ENCODE measurements at regions not wholly inside any gene's neighbourhood (a gene's known extent, or its start where the extent isn't known, plus 50 kb on each side); places are given as distances from the start of the nearest gene placed in this dataset.

DNA sequence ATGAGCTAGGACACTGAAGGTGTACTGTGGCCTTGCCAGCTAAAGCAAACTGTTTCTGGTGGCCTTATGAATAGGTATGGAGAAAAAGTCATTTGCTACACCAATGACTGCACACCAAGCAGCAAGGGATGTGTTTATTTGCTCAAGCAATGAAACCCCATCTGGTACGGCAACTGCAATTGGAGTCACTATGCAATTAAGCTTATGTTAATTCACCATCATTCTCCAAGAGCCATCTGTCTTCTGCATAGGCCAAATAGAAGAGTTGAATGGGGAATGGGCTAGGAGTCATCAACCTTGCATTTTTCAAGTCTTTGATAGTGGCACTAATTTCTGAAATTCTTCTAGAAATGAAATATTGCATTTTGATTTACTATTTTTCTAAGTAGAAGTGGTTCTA lies 372.0 kb downstream of the KCNJ3 start:
- TF ChIP-seq, protein P1, sequence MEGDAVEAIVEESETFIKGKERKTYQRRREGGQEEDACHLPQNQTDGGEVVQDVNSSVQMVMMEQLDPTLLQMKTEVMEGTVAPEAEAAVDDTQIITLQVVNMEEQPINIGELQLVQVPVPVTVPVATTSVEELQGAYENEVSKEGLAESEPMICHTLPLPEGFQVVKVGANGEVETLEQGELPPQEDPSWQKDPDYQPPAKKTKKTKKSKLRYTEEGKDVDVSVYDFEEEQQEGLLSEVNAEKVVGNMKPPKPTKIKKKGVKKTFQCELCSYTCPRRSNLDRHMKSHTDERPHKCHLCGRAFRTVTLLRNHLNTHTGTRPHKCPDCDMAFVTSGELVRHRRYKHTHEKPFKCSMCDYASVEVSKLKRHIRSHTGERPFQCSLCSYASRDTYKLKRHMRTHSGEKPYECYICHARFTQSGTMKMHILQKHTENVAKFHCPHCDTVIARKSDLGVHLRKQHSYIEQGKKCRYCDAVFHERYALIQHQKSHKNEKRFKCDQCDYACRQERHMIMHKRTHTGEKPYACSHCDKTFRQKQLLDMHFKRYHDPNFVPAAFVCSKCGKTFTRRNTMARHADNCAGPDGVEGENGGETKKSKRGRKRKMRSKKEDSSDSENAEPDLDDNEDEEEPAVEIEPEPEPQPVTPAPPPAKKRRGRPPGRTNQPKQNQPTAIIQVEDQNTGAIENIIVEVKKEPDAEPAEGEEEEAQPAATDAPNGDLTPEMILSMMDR (conservative IDR thresholded peaks at IDR 0.05): no peak
- no peak for TF ChIP-seq ZFX (IDR thresholded peaks at IDR 0.05)

All from C4-2B (cell line).